Natural killer cell treated with Interleukin-12 subunit alpha and Interleukin-12 subunit beta and Interleukin-15 and Interleukin-18, amount 100 ng/mL, for 72 hours (primary cell): ENCODE measurements at regions not wholly inside any gene's neighbourhood (a gene's known extent, or its start where the extent isn't known, plus 50 kb on each side); places are given as distances from the start of the nearest gene placed in this dataset.
A peak's percentile ranks its signal among the peaks of the same experiment; 100 is the strongest.

ENCODE experiments used
- ATAC-seq, 2 donors: fragments of 150-1000 bp; cut with Tn5 transposase in 1 of 2; sonication (Bioruptor Pico), chemical (Tn5 transposase) in 1 of 2; 2 replicates each; pipeline ENCODE4 v1.10.0; 2021
- DNase-seq: peaks from one replicate; pipeline ENCODE4 v3.0.0; 2022; ENCODE audit warnings: low spot score
- H3K27ac Mint-ChIP-seq, 2 donors: 1 replicate in 1 of 2; 2 replicates in 1 of 2; pipeline ENCODE4 v1.8.0; 2022; ENCODE audit warnings: mixed read lengths in 2 of 2, mild to moderate bottlenecking in 1 of 2, moderate library complexity in 1 of 2
- H3K27me3 Mint-ChIP-seq, 2 donors: 1 replicate in 1 of 2; 2 replicates in 1 of 2; pipeline ENCODE4 v1.8.0; 2022; ENCODE audit warnings: mixed read lengths in 2 of 2
- H3K36me3 Mint-ChIP-seq: one replicate; pipeline ENCODE4 v1.8.0; 2022; ENCODE audit warnings: mixed read lengths
- H3K4me1 Mint-ChIP-seq, 2 donors: 1 replicate in 1 of 2; 2 replicates in 1 of 2; pipeline ENCODE4 v1.8.0; 2022; ENCODE audit warnings: low read depth in 2 of 2, mixed read lengths in 2 of 2, mild to moderate bottlenecking in 1 of 2
- H3K4me3 Mint-ChIP-seq: one replicate; pipeline ENCODE4 v1.8.0; 2022; ENCODE audit warnings: mixed read lengths
- H3K9me3 Mint-ChIP-seq: 2 replicates; pipeline ENCODE4 v1.8.0; 2022; ENCODE audit warnings: mixed read lengths

DNA sequence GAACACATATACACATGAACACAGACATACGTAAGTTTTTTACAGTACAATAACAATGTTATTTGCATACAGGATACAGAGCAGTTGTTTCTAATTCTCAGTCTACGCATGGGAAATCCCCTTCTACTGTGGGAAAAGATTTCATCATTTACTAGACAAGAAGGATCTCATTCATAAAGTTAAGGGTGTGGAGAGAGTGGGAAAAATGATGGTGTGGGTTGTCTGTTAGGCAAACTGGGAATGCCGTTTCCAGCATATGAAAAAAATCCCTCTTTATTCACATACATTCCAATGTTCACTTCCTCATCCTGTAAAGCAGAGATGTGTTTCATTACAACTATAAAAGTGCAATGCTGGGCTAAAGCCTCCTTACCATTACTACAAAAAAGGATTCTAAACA lies 120.9 kb downstream of the SINHCAF start:
- ATAC-seq (peak; percentile 79 to 83), DNase-seq (no peak)
- Mint-ChIP-seq H3K36me3 (no peaks in the 10 kb centered on the region), H3K27ac (no peak overlapping the region), H3K9me3 (no peaks in the 10 kb centered on the region), H3K27me3 (peaks cover 18 to 43% of the 10 kb centered on the region in 2 donors), H3K4me3 (peak overlapping the region; percentile 24), H3K4me1 (peaks cover 5 to 7% of the 10 kb centered on the region in 2 donors)

DNA sequence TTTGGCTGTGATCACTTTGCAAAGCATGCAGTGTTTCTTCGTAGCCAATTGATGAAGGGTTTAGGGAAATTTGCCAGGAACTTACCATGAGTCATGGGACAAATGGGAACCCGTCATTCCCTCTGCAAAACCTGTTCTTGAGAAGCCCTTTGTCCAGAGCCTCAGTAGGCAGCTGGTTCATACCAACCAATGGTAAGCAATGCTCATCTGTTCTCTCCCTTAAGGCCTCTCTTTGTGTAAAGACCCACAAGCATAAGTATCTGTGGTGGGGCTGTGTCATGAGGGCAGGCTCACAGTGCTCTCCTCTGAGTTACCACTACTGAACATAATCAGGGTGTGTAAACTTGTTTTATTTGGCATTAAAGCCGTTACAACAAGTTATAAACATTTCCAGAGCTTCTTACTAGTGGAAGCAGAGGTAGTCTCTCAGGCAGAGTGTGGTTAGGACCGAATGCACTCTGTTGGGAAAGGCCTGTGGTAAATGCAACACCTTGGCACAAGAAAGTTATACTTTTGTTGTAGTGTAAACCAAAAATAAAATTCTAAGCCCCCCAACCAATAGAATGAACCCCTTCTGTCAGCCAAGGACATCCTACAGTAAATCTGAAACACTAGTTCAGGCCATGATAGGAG lies 119.8 kb downstream of the SINHCAF start:
- H3K4me1 Mint-ChIP-seq: peaks cover 5 to 7% of the 10 kb centered on the region in 2 donors
- ATAC-seq (no peak), DNase-seq (no peak)
- no peak overlapping the region for H3K27ac Mint-ChIP-seq
- peaks cover 16 to 40% of the 10 kb centered on the region in 2 donors for H3K27me3 Mint-ChIP-seq
- H3K9me3 Mint-ChIP-seq: no peaks in the 10 kb centered on the region
- no peak overlapping the region for H3K4me3 Mint-ChIP-seq
- no peaks in the 10 kb centered on the region for H3K36me3 Mint-ChIP-seq

DNA sequence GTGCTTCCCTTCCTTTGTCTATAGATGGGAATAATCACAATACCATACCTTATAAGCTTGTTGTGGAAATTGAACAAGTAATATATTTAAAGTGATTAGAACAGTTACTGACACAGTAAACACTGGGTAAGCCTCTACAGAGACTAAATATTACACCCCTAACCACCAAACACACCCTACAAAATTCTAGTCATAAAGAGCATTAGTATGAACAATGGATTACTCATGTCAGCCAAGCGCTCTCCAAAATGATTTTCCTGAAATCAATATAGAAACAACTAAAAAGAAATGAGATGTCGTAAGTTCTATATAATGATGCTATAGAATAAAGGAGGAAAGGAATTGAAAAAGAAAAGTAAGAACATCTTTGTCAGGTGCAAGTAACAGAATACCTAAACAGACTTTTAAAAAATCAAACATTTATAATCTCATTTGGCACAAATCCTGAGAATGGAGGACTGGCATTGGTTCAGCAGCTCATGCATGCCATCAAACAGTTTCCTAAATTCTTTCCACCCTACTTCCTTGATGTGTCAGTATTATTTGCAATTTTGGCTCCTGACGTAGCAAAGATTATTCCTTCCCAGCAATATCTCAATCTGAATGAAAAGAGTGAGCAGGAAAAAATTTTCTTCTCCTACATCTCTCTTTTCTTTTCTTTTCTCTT lies 118.0 kb downstream of the SINHCAF start:
- Mint-ChIP-seq H3K36me3 (no peaks in the 10 kb centered on the region), H3K27ac (no peak overlapping the region), H3K4me3 (no peak overlapping the region), H3K27me3 (peaks cover 16 to 50% of the 10 kb centered on the region in 2 donors), H3K9me3 (no peaks in the 10 kb centered on the region), H3K4me1 (peaks cover 5 to 7% of the 10 kb centered on the region in 2 donors)
- DNase-seq (no peak), ATAC-seq (peak in 1 of 2 donors; percentile 71)

DNA sequence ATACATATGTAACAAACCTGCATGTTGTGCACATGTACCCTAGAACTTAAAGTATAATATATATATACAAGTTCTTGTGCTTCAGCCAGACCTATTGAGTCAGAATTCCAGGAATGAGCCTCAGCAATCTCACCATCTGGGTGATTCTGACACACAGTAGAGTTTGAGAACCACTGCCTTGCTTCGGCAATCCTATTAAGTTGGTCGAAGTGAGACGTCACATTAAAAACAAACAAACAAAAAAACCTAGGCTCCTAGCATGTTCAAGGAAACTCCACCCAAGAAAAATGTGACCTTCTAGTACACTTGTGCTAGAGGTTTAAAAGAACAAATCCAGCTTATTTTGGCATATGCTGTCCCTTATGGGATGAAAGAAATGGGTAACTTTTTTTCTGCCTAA lies 115.8 kb downstream of the SINHCAF start:
- H3K27me3 Mint-ChIP-seq: peaks cover 10 to 31% of the 10 kb centered on the region in 2 donors
- peaks cover 1 to 2% of the 10 kb centered on the region in 2 donors for H3K4me1 Mint-ChIP-seq
- DNase-seq: no peak
- no peaks in the 10 kb centered on the region for H3K9me3 Mint-ChIP-seq
- no peak for ATAC-seq
- no peaks in the 10 kb centered on the region for H3K36me3 Mint-ChIP-seq
- no peak overlapping the region for H3K4me3 Mint-ChIP-seq
- H3K27ac Mint-ChIP-seq: no peak overlapping the region

DNA sequence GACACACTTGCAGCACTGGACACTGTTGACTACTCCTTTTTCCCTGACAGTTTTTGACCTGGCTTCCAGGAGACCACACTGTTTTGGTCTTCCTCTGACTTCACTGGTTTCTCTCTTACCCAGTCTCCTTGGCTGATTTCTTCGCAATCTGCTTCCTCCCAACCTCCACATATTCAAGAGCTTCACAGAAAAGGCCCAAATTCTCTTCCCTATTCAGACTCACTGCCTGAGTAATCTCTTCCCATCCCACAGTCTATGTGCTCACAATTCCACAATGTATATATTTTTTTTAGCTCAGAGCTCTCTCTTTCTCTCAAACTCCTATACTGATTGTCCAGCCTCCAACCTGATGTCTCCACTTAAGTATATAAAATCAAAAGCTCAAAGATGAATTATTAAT lies 115.4 kb downstream of the SINHCAF start:
- DNase-seq (no peak), ATAC-seq (no peak)
- H3K9me3 Mint-ChIP-seq: no peaks in the 10 kb centered on the region
- no peak overlapping the region for H3K4me3 Mint-ChIP-seq
- H3K27me3 Mint-ChIP-seq: peaks cover 12 to 30% of the 10 kb centered on the region in 2 donors
- no peaks in the 10 kb centered on the region for H3K4me1 Mint-ChIP-seq
- H3K36me3 Mint-ChIP-seq: no peaks in the 10 kb centered on the region
- no peak overlapping the region for H3K27ac Mint-ChIP-seq

DNA sequence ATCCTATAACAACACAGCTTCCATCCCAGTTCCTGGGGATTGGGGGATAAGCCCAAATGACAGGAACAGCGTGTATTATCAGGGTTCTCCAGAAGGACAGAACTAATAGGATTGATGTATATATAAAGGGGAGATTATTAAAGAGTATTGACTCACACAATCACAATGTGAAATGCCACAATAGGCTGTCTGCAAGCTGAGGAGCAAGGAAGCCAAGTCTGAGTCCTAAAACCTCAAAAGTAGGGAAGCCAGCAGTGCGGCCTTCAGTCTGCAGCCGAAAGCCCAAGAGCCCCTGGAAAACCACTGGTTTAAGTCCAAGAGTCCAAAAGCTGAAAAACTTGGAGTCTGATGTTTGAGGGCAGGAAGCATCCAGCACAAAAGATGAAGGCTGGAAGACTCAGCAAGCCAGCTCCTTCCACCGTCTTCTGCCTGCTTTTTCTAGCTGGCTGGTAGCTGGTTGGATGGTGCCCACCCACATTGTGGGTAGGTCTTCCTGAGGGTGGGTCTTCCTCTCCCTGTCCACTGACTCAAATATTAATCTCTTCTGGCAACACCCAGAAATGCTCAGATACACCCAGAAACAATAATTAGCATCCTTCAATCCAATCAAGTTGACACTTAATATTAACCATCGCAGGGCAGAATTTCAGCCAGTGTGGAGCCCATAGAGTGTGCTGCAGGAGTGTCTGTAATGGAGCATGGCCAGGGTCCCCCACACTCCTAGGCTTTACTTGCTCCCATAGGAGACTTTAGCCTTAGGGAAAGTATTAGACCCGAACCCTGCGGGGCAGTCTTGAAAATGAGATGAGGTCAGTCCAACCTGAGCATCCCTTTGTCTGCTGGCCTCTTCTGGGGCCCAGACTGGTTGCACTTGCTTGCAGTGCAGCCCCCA lies 111.1 kb downstream of the SINHCAF start:
- no peaks in the 10 kb centered on the region for H3K9me3 Mint-ChIP-seq
- no peak for DNase-seq
- H3K4me3 Mint-ChIP-seq: no peak overlapping the region
- H3K27ac Mint-ChIP-seq: no peak overlapping the region
- H3K4me1 Mint-ChIP-seq: no peaks in the 10 kb centered on the region
- H3K27me3 Mint-ChIP-seq: peaks cover 6 to 34% of the 10 kb centered on the region in 2 donors
- no peak for ATAC-seq
- H3K36me3 Mint-ChIP-seq: no peaks in the 10 kb centered on the region

DNA sequence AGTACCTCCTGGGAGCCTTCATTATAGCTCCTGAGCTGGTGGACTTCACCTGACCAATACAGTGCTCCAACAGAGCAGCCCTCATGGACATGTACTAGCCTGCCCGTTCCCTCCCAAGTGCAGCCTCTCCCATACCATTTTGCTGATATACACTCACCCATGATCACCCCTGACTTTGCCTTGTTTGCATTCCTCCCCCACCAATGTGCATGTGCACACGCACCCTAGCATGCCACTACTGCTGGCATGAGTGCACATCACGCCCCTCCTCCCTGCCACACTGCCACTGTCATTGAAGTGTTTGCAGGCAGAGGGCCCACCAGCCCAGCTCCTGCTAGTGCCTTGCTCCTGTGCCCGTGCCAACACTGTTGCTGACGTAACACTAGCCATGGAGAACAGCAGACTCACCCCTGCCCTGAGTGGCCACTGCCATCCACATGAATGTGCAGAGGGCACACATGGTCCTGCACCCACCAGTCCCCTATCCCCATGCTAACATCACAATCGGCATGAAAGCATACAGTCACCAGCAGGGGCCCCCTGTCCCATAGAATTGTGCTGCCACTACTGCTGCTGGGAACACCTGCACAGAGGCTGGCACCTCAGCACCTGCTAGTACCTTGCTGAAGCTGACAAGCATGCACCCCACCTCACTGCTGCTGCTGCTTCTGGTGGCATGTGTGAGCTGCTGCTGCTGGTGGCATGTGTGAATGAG lies 110.3 kb downstream of the SINHCAF start:
- H3K27me3 Mint-ChIP-seq: peaks cover 6 to 38% of the 10 kb centered on the region in 2 donors
- H3K9me3 Mint-ChIP-seq: no peaks in the 10 kb centered on the region
- DNase-seq (no peak), ATAC-seq (peak in 1 of 2 donors; percentile 37)
- H3K4me3 Mint-ChIP-seq: no peak overlapping the region
- no peaks in the 10 kb centered on the region for H3K36me3 Mint-ChIP-seq
- H3K4me1 Mint-ChIP-seq: no peaks in the 10 kb centered on the region
- no peak overlapping the region for H3K27ac Mint-ChIP-seq

DNA sequence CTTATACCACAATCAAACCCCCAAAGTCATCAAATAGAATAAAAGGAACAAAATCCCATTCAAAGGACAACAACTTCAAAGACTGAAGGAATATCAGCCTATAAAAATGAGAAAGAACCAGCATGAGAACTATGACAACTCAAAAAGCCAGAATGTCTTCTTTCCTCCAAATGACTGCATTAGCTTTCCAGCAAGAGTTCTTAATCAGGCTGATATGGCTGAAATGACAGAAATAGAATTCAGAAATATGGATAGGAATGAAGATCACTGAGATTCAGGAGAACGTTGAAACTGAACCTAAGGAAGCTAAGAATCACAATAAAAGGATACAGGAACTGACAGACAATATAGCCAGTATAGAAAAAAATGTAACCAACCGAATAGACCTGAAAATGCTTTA lies 109.5 kb downstream of the SINHCAF start:
- Mint-ChIP-seq H3K9me3 (no peaks in the 10 kb centered on the region), H3K27me3 (peaks cover 6 to 30% of the 10 kb centered on the region in 2 donors), H3K4me3 (no peak overlapping the region), H3K27ac (no peak overlapping the region), H3K36me3 (no peaks in the 10 kb centered on the region), H3K4me1 (no peaks in the 10 kb centered on the region)
- DNase-seq (no peak), ATAC-seq (no peak)

DNA sequence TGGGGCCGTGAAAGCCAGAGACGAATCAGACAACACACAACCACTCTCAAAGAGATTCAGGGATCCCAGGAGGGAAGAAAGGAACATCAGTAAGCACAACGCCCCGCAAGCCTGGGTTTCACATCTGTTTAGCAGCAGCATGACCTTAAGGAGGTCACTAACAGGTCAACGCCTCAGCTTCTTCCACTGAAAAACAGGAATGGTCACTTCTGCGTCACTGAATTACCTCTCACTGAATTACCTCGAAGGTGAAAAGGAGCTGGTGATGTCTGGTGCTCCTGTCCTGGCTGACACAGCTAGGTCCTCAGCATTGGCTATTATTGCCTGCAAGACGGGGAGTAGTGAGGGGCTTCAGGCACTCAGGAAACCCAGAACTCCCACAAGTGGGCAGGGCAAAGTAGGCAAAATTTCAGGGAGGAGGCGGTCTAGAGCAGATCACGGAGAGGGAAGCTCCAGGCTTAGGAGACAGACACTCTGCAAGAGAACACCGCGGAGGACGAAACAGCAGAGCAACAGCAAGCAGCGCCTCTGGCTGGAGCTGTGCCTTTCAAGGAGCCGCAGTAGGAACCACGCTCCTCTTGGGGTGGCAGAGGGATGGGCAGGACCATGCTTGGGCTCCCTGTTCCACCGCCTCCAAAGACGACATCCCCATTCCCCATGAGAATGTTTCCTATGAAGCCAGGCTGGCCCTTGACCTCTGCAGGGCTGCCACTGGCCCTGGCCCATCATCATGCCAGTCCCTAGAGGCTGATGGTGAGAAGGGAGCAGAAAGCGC lies 108.4 kb downstream of the SINHCAF start:
- Mint-ChIP-seq H3K27me3 (peaks cover 6 to 21% of the 10 kb centered on the region in 2 donors), H3K4me1 (no peaks in the 10 kb centered on the region), H3K36me3 (no peaks in the 10 kb centered on the region), H3K27ac (no peak overlapping the region), H3K4me3 (no peak overlapping the region), H3K9me3 (no peaks in the 10 kb centered on the region)
- DNase-seq (no peak), ATAC-seq (no peak)

DNA sequence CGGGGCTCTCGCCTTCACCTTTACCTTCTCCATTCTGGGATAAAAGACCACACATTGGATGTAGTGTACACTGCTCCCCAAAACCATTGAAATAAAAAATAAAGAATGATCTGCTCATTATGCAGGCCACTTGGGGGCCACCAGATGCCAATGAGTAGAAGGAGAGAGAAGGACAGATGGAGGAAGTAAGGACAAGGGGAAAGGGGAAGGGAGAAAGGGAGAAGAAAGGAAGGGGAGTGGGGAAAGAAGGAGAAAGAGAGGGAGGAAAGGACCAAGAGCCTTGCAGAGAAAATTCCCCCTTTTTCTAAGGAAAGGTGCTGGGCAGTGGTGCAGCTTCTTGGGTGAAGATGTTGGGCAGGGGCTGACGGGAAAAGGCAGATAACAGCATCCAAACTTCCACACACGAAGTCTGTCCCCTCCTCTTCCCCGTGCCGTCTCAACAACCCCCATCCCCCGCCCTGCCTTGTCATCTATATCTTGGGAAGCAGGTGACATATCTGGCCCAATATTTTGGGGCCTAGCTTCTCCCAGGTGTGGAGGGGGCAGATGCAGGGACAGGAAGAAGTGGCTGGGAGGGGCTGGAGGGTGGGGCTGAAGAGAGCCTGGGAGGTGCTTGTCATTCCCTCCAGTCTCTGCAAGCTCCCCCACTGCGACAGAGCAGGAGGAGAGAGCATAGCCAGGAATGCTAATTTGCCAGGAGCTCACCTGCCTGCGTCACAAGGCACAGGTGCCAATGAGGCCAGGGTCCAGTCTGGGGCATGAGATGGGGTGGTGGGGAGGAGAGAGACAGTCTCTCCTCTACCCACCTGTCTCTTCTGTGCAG lies 107.5 kb downstream of the SINHCAF start:
- H3K4me3 Mint-ChIP-seq: no peak overlapping the region
- H3K36me3 Mint-ChIP-seq: no peaks in the 10 kb centered on the region
- DNase-seq (no peak), ATAC-seq (no peak)
- no peaks in the 10 kb centered on the region for H3K9me3 Mint-ChIP-seq
- no peaks in the 10 kb centered on the region for H3K4me1 Mint-ChIP-seq
- H3K27me3 Mint-ChIP-seq: peaks cover 6 to 21% of the 10 kb centered on the region in 2 donors
- H3K27ac Mint-ChIP-seq: no peak overlapping the region

DNA sequence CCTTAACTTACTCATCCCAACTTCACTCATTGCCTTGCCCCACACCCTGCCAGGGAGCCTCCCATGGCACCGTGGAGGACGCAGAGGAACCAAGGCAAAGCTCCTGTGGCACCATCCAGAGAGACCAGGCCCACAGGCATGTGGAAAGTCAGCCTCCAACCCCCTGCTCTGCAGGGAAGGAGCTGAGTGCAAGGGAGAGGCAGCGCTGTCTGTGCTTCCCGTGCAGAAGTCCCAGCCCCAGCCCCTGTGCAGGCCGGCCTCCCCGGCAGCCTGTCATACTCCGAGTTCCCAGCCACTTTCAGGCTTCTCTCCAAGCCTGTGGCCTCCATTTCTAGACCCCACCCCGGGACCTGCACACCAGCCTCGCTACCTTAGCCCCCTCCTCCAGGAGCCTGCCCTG lies 106.4 kb downstream of the SINHCAF start:
- peak in 1 of 2 donors; percentile 24 for ATAC-seq

DNA sequence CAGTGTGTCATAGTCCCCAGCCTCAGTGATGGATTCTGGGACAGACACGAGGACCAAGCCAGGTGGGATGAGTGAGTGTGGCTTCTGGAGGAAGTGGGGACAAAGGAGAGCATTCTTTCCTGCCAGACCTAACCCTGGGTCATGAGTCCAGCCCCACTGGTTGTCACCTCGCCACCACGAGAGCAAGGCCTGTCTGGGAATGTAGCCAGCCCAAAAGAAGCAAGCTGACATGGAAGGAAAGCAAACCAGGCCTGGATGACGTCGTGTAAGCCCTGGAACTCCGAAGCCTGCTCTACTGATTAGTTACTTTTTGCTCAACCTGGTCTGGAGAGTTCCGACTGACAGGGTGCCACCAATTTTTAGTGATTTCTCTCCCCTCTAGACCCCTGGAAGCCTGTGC lies 105.9 kb downstream of the SINHCAF start:
- ATAC-seq: no peak

More for the DNA sequence above, 106.4 kb downstream of the SINHCAF start:
- Mint-ChIP-seq H3K9me3 (no peaks in the 10 kb centered on the region), H3K4me1 (no peaks in the 10 kb centered on the region), H3K4me3 (no peak overlapping the region), H3K27ac (no peak overlapping the region), H3K27me3 (peaks cover 6 to 21% of the 10 kb centered on the region in 2 donors), H3K36me3 (no peaks in the 10 kb centered on the region)
- no peak for DNase-seq

More for the DNA sequence above, 105.9 kb downstream of the SINHCAF start:
- Mint-ChIP-seq H3K27ac (no peak overlapping the region), H3K4me1 (no peaks in the 10 kb centered on the region), H3K36me3 (no peaks in the 10 kb centered on the region), H3K4me3 (no peak overlapping the region), H3K27me3 (peaks cover 6 to 21% of the 10 kb centered on the region in 2 donors), H3K9me3 (no peaks in the 10 kb centered on the region)
- DNase-seq: no peak
